IMR-90 (cell line): ENCODE measurements at regions not wholly inside any gene's neighbourhood (a gene's known extent, or its start where the extent isn't known, plus 50 kb on each side); places are given as distances from the start of the nearest gene placed in this dataset.
A peak's percentile ranks its signal among the peaks of the same experiment; 100 is the strongest.

ENCODE experiments used
- ATAC-seq: fragments of 200-7000 bp; cut with Tn5 transposase; 2 replicates; pipeline ENCODE4 v1.9.1; 2020; ENCODE audit warnings: low read depth, mild to moderate bottlenecking, moderate library complexity
- BruUV-seq: library from RNA; stranded (reverse); fragments of 400-500 nt; replicated peaks from 2 replicates; lab custom pipeline; 2021; lab: Mats Ljungman, UMichigan
- CTCF ChIA-PET: fragments of 300-600 bp; formaldehyde crosslinking; extraction: SDS; loops from one replicate; lab custom pipeline; 2021; ENCODE audit warnings: antibody characterized with exemption; lab: Yijun Ruan, JAX
- POLR2A ChIA-PET: fragments of 300-600 bp; sonication (Branson Sonifier 250); formaldehyde crosslinking; loops from one replicate; lab custom pipeline; 2022; ENCODE audit warnings: antibody characterized with exemption; ENCODE audit not compliant: unreplicated experiment; lab: Charles Lee
- DNase-seq: peaks from one replicate; pipeline ENCODE4 v3.0.0; 2013
- H2AFZ ChIP-seq: replicated peaks from 2 replicates; pipeline ENCODE3; 2013; ENCODE audit warnings: low read length, mild to moderate bottlenecking; ENCODE audit not compliant: poor library complexity
- H2AK5ac ChIP-seq: 2 replicates; pipeline ENCODE4 v1.6.1; 2013; ENCODE audit warnings: low read depth, low read length, inconsistent platforms
- H2AK9ac ChIP-seq: replicated peaks from 2 replicates; pipeline ENCODE3; 2013; ENCODE audit warnings: mild to moderate bottlenecking, low read depth, low read length, moderate library complexity; ENCODE audit not compliant: poor library complexity
- H2BK120ac ChIP-seq: 2 replicates; pipeline ENCODE4 v1.6.1; 2013; ENCODE audit warnings: low read depth, low read length, inconsistent platforms
- H2BK15ac ChIP-seq: 3 replicates; pipeline ENCODE4 v1.6.1; 2013; ENCODE audit warnings: low read depth, low read length, inconsistent platforms
- H2BK20ac ChIP-seq: 2 replicates; pipeline ENCODE4 v1.6.1; 2013; ENCODE audit warnings: low read depth, mild to moderate bottlenecking, inconsistent platforms, low read length, moderate library complexity
- H2BK5ac ChIP-seq: 2 replicates; pipeline ENCODE4 v1.6.1; 2013; ENCODE audit warnings: mild to moderate bottlenecking, low read depth, low read length, inconsistent platforms; ENCODE audit not compliant: poor library complexity, severe bottlenecking
- H3K14ac ChIP-seq: replicated peaks from 2 replicates; pipeline ENCODE4 v1.6.1; 2013; ENCODE audit warnings: low read depth, low read length, inconsistent platforms
- H3K18ac ChIP-seq: 2 replicates; pipeline ENCODE4 v1.6.1; 2013; ENCODE audit warnings: low read depth, low read length, control low read depth
- H3K23ac ChIP-seq: 2 replicates; pipeline ENCODE4 v1.6.1; 2013; ENCODE audit warnings: low read depth, low read length, inconsistent platforms
- H3K27ac ChIP-seq: 2 replicates; pipeline ENCODE4 v1.5.1; 2013; ENCODE audit warnings: mild to moderate bottlenecking, control low read depth, low read length; ENCODE audit not compliant: insufficient read depth
- H3K27me3 ChIP-seq: 2 replicates; pipeline ENCODE4 v1.6.1; 2013; ENCODE audit warnings: low read length; ENCODE audit not compliant: control insufficient read depth, insufficient read depth
- H3K36me3 ChIP-seq: 2 replicates; pipeline ENCODE4 v1.6.1; 2013; ENCODE audit warnings: low read length, mixed read lengths; ENCODE audit not compliant: control insufficient read depth, insufficient read depth
- H3K4ac ChIP-seq: 2 replicates; pipeline ENCODE4 v1.6.1; 2013; ENCODE audit warnings: low read depth, low read length, inconsistent platforms
- H3K4me1 ChIP-seq: 2 replicates; pipeline ENCODE4 v1.6.1; 2013; ENCODE audit warnings: low read length, mixed read lengths; ENCODE audit not compliant: control insufficient read depth, insufficient read depth
- H3K4me2 ChIP-seq: 2 replicates; pipeline ENCODE4 v1.6.1; 2013; ENCODE audit warnings: low read depth, mild to moderate bottlenecking, control low read depth, low read length, moderate library complexity
- H3K4me3 ChIP-seq: 2 replicates; pipeline ENCODE4 v1.5.1; 2013; ENCODE audit warnings: low read depth, mild to moderate bottlenecking, control low read depth, low read length, moderate library complexity; ENCODE audit not compliant: insufficient read depth
- H3K56ac ChIP-seq: 2 replicates; pipeline ENCODE4 v1.6.1; 2013; ENCODE audit warnings: low read length, inconsistent platforms; ENCODE audit not compliant: insufficient read depth; ENCODE audit errors: extremely low read depth
- H3K79me1 ChIP-seq, 2 experiments: 2 replicates each; pipeline ENCODE4 v1.6.1; 2013; ENCODE audit warnings: low read length in 2 of 2, inconsistent platforms in 1 of 2, low read depth in 1 of 2
- H3K9ac ChIP-seq: 2 replicates; pipeline ENCODE4 v1.6.1; 2013; ENCODE audit warnings: low read depth, low read length, control low read depth
- H3K9me1 ChIP-seq: 2 replicates; pipeline ENCODE4 v1.6.1; 2013; ENCODE audit warnings: low read length, inconsistent platforms; ENCODE audit not compliant: insufficient read depth
- H3K9me3 ChIP-seq: 2 replicates; pipeline ENCODE4 v1.6.1; 2013; ENCODE audit warnings: low read length; ENCODE audit not compliant: control insufficient read depth, insufficient read depth
- H4K20me1 ChIP-seq: 2 replicates; pipeline ENCODE4 v1.6.1; 2013; ENCODE audit warnings: low read length, inconsistent platforms; ENCODE audit not compliant: insufficient read depth
- H4K5ac ChIP-seq: 2 replicates; pipeline ENCODE4 v1.6.1; 2013; ENCODE audit warnings: mild to moderate bottlenecking, low read depth, low read length, control low read depth
- H4K8ac ChIP-seq, 2 experiments: 2 replicates each; pipeline ENCODE4 v1.6.1; 2013; ENCODE audit warnings: low read depth in 2 of 2, low read length in 2 of 2, control low read depth in 1 of 2, inconsistent platforms in 1 of 2
- H4K91ac ChIP-seq: 2 replicates; pipeline ENCODE4 v1.6.1; 2013; ENCODE audit warnings: low read depth, low read length, inconsistent platforms; ENCODE audit not compliant: insufficient read depth
- CEBPB ChIP-seq: IDR thresholded peaks from 2 replicates; pipeline ENCODE4 v1.6.1; 2012; ENCODE audit warnings: low read depth, low read length, improper control_type of control experiment
- MAFK ChIP-seq: IDR thresholded peaks from 2 replicates; pipeline ENCODE4 v1.6.1; 2012; ENCODE audit warnings: low read depth, low read length, improper control_type of control experiment
- NFE2L2 ChIP-seq: fragments of 150-350 bp; IDR thresholded peaks from 2 replicates; pipeline ENCODE4 v1.6.1; 2016; ENCODE audit warnings: low read depth, mild to moderate bottlenecking, low read length
- SMC3 ChIP-seq: fragments of 150-350 bp; IDR thresholded peaks from 2 replicates; pipeline ENCODE4 v1.6.1; 2016; ENCODE audit warnings: low read depth, mild to moderate bottlenecking, antibody characterized with exemption, low read length, moderate library complexity
- WGBS, 2 experiments: methylation state at CpG; one replicate each; pipeline versions ENCODE4 v1.1.5 to v1.1.7; 2013; ENCODE audit warnings: missing lambda C conversion rate in 2 of 2; ENCODE audit not compliant: insufficient read length in 1 of 2; ENCODE audit errors: extremely low coverage in 2 of 2; 5-methylcytosine and 5-hydroxymethylcytosine counted together
- dilution Hi-C: fragments of 300-500 bp; cut with HindIII; formaldehyde crosslinking; loops from one replicate; pipeline ENCODE4 v1.14.3; 2018; ENCODE audit warnings: low sequenced_read_pairs; ENCODE audit not compliant: unreplicated experiment
- in situ Hi-C: fragments of 300-500 bp; cut with MboI; formaldehyde crosslinking; loops from 3 replicates; pipeline ENCODE4 v1.14.3; 2019; ENCODE audit warnings: low sequenced_read_pairs, inconsistent platforms, mixed read lengths
- intact Hi-C: fragments of 100-400 bp; cut with micrococcal nuclease; formaldehyde crosslinking; loops from 2 replicates; pipeline ENCODE4 v1.10.0; 2022

DNA sequence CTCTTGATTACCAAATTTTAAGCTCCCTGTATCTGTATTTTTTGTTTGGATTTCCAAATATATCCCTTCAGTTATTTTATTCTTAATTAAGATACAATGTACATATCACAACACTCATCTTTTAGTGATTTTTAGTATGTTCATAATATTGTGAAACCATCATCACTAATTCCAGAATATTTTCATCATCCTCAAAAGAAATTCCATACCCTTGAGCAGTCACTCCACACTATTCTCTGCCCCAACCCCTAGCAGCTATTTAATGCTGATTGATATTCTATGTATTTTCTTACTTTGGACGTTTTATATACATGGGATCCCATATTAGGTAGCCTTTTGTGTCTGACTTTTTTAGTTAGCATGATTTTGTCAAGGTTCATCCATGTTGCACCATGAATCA lies 127.4 kb upstream of the SLC8A1 start:
- H3K79me1 ChIP-seq, result no peaks in the 10 kb centered on the region
- H3K23ac ChIP-seq, result no peak overlapping the region
- H3K36me3 ChIP-seq, result no peaks in the 10 kb centered on the region
- H2BK15ac ChIP-seq, result no peak overlapping the region
- H2BK5ac ChIP-seq, result peak overlapping the region; percentile 58
- H3K9me3 ChIP-seq, result no peaks in the 10 kb centered on the region
- H4K20me1 ChIP-seq, result no peaks in the 10 kb centered on the region
- H4K8ac ChIP-seq, result no peak overlapping the region
- no peak overlapping the region for H3K14ac ChIP-seq
- no peaks in the 10 kb centered on the region; the same call in 1 of the 2 replicates for H3K9me1 ChIP-seq
- no peak overlapping the region; the same call in 1 of the 2 replicates for H2BK120ac ChIP-seq
- ATAC-seq, result peak; percentile 51; the same call in 1 of the 2 replicates
- in situ Hi-C loops, result no loop called here
- ChIA-PET CTCF (no interaction called here), POLR2A (interaction anchor here (0.6 kb wide), 1 partner anchor 17 kb away, joined by 3 read pairs; no protein-coding TSS in a partner anchor)
- no TSS peak for BruUV-seq
- no peaks in the 10 kb centered on the region for H3K4me1 ChIP-seq
- no peak overlapping the region for H3K56ac ChIP-seq
- WGBS, 2 experiments, result no CpG with 5 or more reads among the region's 1 CpG
- no peak overlapping the region for H3K4ac ChIP-seq
- H3K9ac ChIP-seq, result no peak overlapping the region
- H3K4me2 ChIP-seq, result no peak overlapping the region
- H3K4me3 ChIP-seq, result no peak overlapping the region
- no peak overlapping the region for H2AK9ac ChIP-seq
- H4K91ac ChIP-seq, result no peak overlapping the region
- no peak overlapping the region for H4K5ac ChIP-seq
- no peaks in the 10 kb centered on the region for H3K27me3 ChIP-seq
- no peak overlapping the region for H3K27ac ChIP-seq
- TF ChIP-seq MAFK (no peak), NFE2L2 (peak; percentile 51), SMC3 (no peak), CEBPB (peak; percentile 60)
- intact Hi-C loops, result no loop called here
- H2AFZ ChIP-seq, result no peak overlapping the region
- H2BK20ac ChIP-seq, result no peak overlapping the region
- no peak overlapping the region for H3K18ac ChIP-seq
- no peak overlapping the region for H2AK5ac ChIP-seq
- dilution Hi-C loops, result no loop called here
- peak; percentile 39 for DNase-seq
